ENCODE measurements at regions not wholly inside any gene's neighbourhood (a gene's known extent, or its start where the extent isn't known, plus 50 kb on each side); places are given as distances from the start of the nearest gene placed in this dataset.

GRCh38 chr7:114822131-114822530 lies 99.8 kb upstream of the MDFIC start:
- Mint-ChIP-seq H3K9me3 (ENCODE audit: low read depth) (no peaks in the 10 kb centered on the region), H3K4me1 (ENCODE audit: low read depth) (peaks cover 29% of the 10 kb centered on the region), H3K36me3 (peaks cover 12% of the 10 kb centered on the region), H3K4me3 (no peak overlapping the region), H3K27ac (no peak overlapping the region), H3K27me3 (no peaks in the 10 kb centered on the region)

- Mint-ChIP-seq H3K4me1 (ENCODE audit: low read depth) (peaks cover 29% of the 10 kb centered on the region), H3K27me3 (no peaks in the 10 kb centered on the region), H3K9me3 (ENCODE audit: low read depth) (peaks cover 4% of the 10 kb centered on the region), H3K27ac (no peak overlapping the region), H3K36me3 (peaks cover 16% of the 10 kb centered on the region), H3K4me3 (no peak overlapping the region)
Observed at GRCh38 chr7:114822844-114823243, 99.0 kb upstream of the MDFIC start.

DNA sequence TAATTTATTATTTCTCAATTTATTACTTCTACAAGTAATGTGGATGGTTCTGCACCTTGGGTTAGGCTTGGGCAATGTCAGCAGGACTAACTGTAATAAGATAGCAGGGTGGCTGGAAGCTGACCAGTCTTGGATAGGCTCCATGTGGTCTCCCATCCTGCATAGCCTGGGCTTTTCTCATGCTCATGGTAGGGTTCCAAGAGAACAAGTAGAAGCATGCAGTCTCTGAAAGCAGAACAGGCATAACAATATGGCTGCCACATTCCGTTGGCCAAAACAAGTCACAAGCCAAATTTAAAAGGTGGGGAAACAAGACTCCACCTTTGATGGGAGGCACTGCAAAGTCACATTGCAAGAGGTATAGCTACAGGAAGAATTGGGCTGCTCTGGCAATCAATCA lies 98.6 kb upstream of the MDFIC start:
- Mint-ChIP-seq H3K4me1 (ENCODE audit: low read depth) (peaks cover 29% of the 10 kb centered on the region), H3K36me3 (peaks cover 16% of the 10 kb centered on the region), H3K9me3 (ENCODE audit: low read depth) (peaks cover 4% of the 10 kb centered on the region)

GRCh38 chr7:114825423-114825951 lies 96.4 kb upstream of the MDFIC start:
- no peak overlapping the region for H3K4me3 Mint-ChIP-seq
- peak overlapping the region; percentile 94 for H3K27ac Mint-ChIP-seq
- H3K27me3 Mint-ChIP-seq = no peaks in the 10 kb centered on the region
- H3K36me3 Mint-ChIP-seq = peaks cover 16% of the 10 kb centered on the region
- peaks cover 25% of the 10 kb centered on the region for H3K4me1 Mint-ChIP-seq (ENCODE audit: low read depth)
- H3K9me3 Mint-ChIP-seq (ENCODE audit: low read depth) = peaks cover 4% of the 10 kb centered on the region

More for the DNA sequence above, 98.6 kb upstream of the MDFIC start:
- H3K27me3 Mint-ChIP-seq = no peaks in the 10 kb centered on the region
- H3K4me3 Mint-ChIP-seq = no peak overlapping the region
- H3K27ac Mint-ChIP-seq = no peak overlapping the region

- Mint-ChIP-seq H3K27me3 (no peaks in the 10 kb centered on the region), H3K27ac (no peak overlapping the region), H3K9me3 (ENCODE audit: low read depth) (peaks cover 4% of the 10 kb centered on the region), H3K4me1 (ENCODE audit: low read depth) (peaks cover 6% of the 10 kb centered on the region), H3K36me3 (peaks cover 9% of the 10 kb centered on the region), H3K4me3 (no peak overlapping the region)
Observed at GRCh38 chr7:114830952-114831351, 90.9 kb upstream of the MDFIC start.

- peaks cover 2% of the 10 kb centered on the region for H3K27me3 Mint-ChIP-seq
- H3K4me3 Mint-ChIP-seq = no peak overlapping the region
- H3K9me3 Mint-ChIP-seq (ENCODE audit: low read depth) = no peaks in the 10 kb centered on the region
- H3K4me1 Mint-ChIP-seq (ENCODE audit: low read depth) = peaks cover 5% of the 10 kb centered on the region
- no peaks in the 10 kb centered on the region for H3K36me3 Mint-ChIP-seq
- peak overlapping the region; percentile 79 for H3K27ac Mint-ChIP-seq
Observed at GRCh38 chr7:114832906-114833595, 88.8 kb upstream of the MDFIC start.

DNA sequence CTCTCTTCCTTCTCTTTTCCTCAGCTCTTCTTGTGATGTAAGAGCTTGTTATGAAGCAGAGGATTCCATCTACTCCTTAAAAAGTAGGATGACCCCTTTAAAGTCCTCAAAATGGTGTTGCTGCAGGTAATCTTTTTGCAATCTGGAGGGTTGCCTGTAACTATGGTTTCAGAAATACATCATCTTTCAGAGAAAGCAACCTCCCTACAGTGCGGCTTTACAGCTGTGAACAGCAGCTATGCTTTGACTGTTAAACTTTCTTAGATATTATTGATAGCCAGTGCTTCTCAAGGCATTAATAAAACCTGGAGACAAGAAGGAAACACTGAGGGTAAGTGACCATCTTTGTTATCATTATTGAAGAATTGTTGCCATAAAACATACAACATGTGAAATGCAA lies 86.6 kb upstream of the MDFIC start:
- no peak overlapping the region for H3K4me3 Mint-ChIP-seq
- H3K27me3 Mint-ChIP-seq = peaks cover 2% of the 10 kb centered on the region
- H3K36me3 Mint-ChIP-seq = no peaks in the 10 kb centered on the region
- H3K9me3 Mint-ChIP-seq (ENCODE audit: low read depth) = no peaks in the 10 kb centered on the region
- no peak overlapping the region for H3K27ac Mint-ChIP-seq
- H3K4me1 Mint-ChIP-seq (ENCODE audit: low read depth) = peaks cover 5% of the 10 kb centered on the region

- peaks cover 2% of the 10 kb centered on the region for H3K27me3 Mint-ChIP-seq
- peaks cover 5% of the 10 kb centered on the region for H3K4me1 Mint-ChIP-seq (ENCODE audit: low read depth)
- H3K4me3 Mint-ChIP-seq = no peak overlapping the region
- no peaks in the 10 kb centered on the region for H3K9me3 Mint-ChIP-seq (ENCODE audit: low read depth)
- H3K36me3 Mint-ChIP-seq = no peaks in the 10 kb centered on the region
- no peak overlapping the region for H3K27ac Mint-ChIP-seq
Observed at GRCh38 chr7:114835861-114836260, 86.0 kb upstream of the MDFIC start.

DNA sequence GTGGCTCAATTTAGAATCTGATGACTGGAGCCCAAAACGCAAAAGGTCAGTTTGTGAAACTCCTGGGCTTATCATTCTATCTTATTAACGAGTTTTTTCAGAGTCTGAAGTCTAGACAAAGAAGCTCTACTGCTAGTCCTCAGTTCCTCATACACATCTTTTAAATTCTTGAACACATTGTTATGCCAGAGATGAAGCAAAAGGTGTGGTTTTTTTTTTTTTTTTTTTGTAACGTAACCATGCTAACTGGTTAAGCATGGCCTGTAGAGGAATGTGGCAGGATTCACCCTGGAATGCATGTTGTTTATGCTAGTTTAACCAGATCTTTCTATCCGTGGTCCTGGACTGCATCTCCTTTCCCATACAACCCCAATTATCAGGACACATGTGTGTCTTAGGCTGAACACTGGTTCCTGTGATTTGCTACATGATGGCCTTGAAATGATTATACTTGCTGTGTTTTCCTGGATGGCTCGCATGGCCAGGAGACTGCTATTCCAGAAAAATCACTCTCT lies 79.3 kb upstream of the MDFIC start:
- H3K27ac Mint-ChIP-seq = no peak overlapping the region
- no peaks in the 10 kb centered on the region for H3K9me3 Mint-ChIP-seq (ENCODE audit: low read depth)
- no peak overlapping the region for H3K4me3 Mint-ChIP-seq
- H3K4me1 Mint-ChIP-seq (ENCODE audit: low read depth) = no peaks in the 10 kb centered on the region
- no peaks in the 10 kb centered on the region for H3K36me3 Mint-ChIP-seq
- peaks cover 3% of the 10 kb centered on the region for H3K27me3 Mint-ChIP-seq

- peaks cover 3% of the 10 kb centered on the region for H3K27me3 Mint-ChIP-seq
- no peaks in the 10 kb centered on the region for H3K36me3 Mint-ChIP-seq
- no peaks in the 10 kb centered on the region for H3K9me3 Mint-ChIP-seq (ENCODE audit: low read depth)
- H3K4me1 Mint-ChIP-seq (ENCODE audit: low read depth) = no peaks in the 10 kb centered on the region
- no peak overlapping the region for H3K4me3 Mint-ChIP-seq
- no peak overlapping the region for H3K27ac Mint-ChIP-seq
Observed at GRCh38 chr7:114843102-114843501, 78.8 kb upstream of the MDFIC start.

GRCh38 chr7:114851406-114852061 lies 70.4 kb upstream of the MDFIC start:
- H3K9me3 Mint-ChIP-seq (ENCODE audit: low read depth) = no peaks in the 10 kb centered on the region
- H3K4me3 Mint-ChIP-seq = no peak overlapping the region
- no peaks in the 10 kb centered on the region for H3K27me3 Mint-ChIP-seq
- H3K4me1 Mint-ChIP-seq (ENCODE audit: low read depth) = no peaks in the 10 kb centered on the region
- no peak overlapping the region for H3K27ac Mint-ChIP-seq
- no peaks in the 10 kb centered on the region for H3K36me3 Mint-ChIP-seq

DNA sequence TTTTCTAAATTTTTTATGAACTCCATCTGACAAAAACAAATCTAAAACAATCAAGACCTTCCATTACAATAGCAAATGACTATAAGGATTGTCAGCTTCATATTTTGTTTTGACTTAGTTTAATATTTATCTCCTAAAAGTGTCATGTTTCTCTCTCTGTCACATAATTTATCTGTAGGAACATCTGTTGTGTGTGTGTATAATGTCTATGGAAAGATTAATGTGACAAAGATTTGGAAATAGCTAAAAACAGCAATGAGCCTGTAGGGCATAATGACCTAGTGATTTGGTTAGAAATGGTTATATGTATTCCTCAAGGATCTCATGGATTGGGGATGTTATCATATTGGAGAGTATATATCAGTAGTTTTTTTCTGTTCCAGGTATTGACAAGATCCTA lies 69.6 kb upstream of the MDFIC start:
- no peak overlapping the region for H3K4me3 Mint-ChIP-seq
- H3K4me1 Mint-ChIP-seq (ENCODE audit: low read depth) = no peaks in the 10 kb centered on the region
- H3K27ac Mint-ChIP-seq = no peak overlapping the region
- no peaks in the 10 kb centered on the region for H3K27me3 Mint-ChIP-seq
- no peaks in the 10 kb centered on the region for H3K9me3 Mint-ChIP-seq (ENCODE audit: low read depth)
- H3K36me3 Mint-ChIP-seq = no peaks in the 10 kb centered on the region

GRCh38 chr7:114853189-114853588 lies 68.7 kb upstream of the MDFIC start:
- Mint-ChIP-seq H3K36me3 (no peaks in the 10 kb centered on the region), H3K4me1 (ENCODE audit: low read depth) (no peaks in the 10 kb centered on the region), H3K27ac (no peak overlapping the region), H3K9me3 (ENCODE audit: low read depth) (no peaks in the 10 kb centered on the region), H3K4me3 (no peak overlapping the region), H3K27me3 (peaks cover 2% of the 10 kb centered on the region)

- Mint-ChIP-seq H3K36me3 (no peaks in the 10 kb centered on the region), H3K27ac (no peak overlapping the region), H3K9me3 (ENCODE audit: low read depth) (no peaks in the 10 kb centered on the region), H3K4me3 (no peak overlapping the region), H3K4me1 (ENCODE audit: low read depth) (no peaks in the 10 kb centered on the region), H3K27me3 (peaks cover 2% of the 10 kb centered on the region)
Observed at GRCh38 chr7:114854369-114854768, 67.5 kb upstream of the MDFIC start.

GRCh38 chr7:114856625-114857024 lies 65.3 kb upstream of the MDFIC start:
- Mint-ChIP-seq H3K27ac (no peak overlapping the region), H3K9me3 (ENCODE audit: low read depth) (no peaks in the 10 kb centered on the region), H3K36me3 (no peaks in the 10 kb centered on the region), H3K4me1 (ENCODE audit: low read depth) (no peaks in the 10 kb centered on the region), H3K27me3 (peaks cover 2% of the 10 kb centered on the region), H3K4me3 (no peak overlapping the region)
